Activated CD4-positive, alpha-beta T cell treated with anti-CD3 and anti-CD28 coated beads, Interleukin-2, Interleukin-4, amounts not matched to agents 100 ng/mL and 50 ng/mL, durations not matched to agents 16 hours and 8 hours (primary cell): ENCODE measurements at regions not wholly inside any gene's neighbourhood (a gene's known extent, or its start where the extent isn't known, plus 50 kb on each side); places are given as distances from the start of the nearest gene placed in this dataset.

Experiments used
- DNase-seq: peaks from one replicate; pipeline ENCODE4 v3.0.0-alpha.2; 2020; ENCODE audit warnings: low spot score

GRCh38 chr14:104425763-104426646, 153.6 kb upstream of the C14orf180 start:
- DNase-seq = no peak

- DNase-seq = no peak
These were observed 152.3 kb upstream of the C14orf180 start for GRCh38 chr14:104427131-104427851.

DNA sequence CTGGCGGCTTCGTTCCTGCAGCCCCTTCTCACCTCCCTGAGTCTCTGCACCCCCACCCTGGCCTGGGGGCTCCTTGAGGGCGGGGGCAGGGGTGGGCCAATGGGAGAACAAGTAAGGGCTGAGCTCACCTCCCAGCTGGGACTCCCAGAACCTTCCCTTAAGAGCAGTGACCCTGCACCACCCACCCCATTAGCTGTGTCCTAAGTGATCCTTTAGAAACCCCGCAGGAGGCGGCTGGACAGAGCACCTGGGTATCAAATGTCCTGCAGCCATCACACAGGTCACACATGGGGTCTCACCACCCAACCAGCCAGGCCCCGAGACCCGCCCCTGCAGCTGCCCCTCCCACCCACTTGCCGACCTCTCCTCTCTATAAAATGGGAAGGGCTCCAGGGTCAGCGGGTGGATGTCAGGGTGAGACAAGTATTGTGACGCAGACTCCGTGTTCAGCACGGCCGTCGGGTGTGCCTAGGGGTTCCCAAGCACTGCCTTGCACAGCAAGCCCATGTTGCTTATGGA, 151.2 kb upstream of the C14orf180 start:
- no peak for DNase-seq

- no peak for DNase-seq
These were observed 150.7 kb upstream of the C14orf180 start for GRCh38 chr14:104428860-104429259.

- DNase-seq = no peak
These were observed 150.2 kb upstream of the C14orf180 start for GRCh38 chr14:104429291-104429861.

DNA sequence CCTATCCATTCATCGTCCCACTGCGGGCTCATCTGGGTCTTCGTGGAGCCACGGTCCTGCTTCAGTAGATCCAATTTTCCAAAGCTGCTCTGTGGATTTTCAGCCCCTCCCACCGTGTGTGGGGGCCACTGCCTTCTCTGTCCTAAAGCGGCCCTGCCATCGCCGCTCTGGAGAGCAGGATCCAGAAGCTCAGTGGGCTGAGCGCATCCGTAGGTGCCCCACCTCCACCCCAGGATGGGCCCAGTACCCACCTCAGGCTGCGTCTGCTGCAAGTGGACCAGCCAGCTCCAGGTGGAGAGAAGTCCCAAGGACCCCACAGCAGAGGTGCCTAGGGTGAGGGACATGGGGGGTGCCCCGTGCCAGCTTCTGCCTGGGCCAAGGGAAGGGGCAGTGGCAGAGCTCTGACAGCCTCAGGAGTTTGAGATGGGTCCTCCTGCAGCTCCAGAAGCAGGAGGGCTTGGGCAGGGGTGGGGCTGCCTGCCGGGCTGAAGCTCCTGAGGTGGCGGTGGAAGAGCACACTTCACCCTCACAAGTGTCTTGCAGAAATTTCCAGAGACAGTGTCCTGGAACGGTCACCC, 148.1 kb upstream of the C14orf180 start:
- no peak for DNase-seq

- DNase-seq = no peak
These were observed 147.5 kb upstream of the C14orf180 start for GRCh38 chr14:104431929-104432541.

DNA sequence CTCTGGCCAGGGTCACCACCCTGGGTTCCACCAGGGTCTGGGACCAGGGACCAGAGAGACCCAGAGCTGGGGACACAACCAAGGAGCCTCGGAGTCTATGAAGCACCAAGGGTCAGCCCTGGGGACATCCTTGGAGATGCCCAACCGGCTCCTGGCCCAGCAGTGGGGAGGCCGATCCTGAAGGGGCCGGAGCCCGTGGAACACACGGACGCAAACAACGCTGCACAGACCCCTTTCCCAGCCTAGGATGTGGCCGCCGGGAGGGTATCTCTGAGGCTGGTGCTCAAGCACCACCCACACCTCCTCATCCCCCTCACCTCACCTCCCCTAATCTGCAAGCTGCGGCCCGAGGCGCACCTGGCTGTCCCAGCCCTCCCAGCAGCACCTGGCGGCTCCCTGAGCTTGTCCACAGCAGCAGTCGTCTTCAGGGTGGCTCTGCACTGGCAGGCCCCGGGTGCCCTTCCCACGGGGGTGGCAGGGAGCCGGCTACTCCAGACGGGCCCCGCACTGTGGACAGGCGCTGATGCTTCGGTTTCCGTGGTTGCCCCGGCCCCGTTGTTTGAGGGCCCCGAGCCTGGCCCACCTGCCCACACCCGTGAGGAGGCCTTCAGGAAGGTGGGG, 146.8 kb upstream of the C14orf180 start:
- DNase-seq = no peak

GRCh38 chr14:104433401-104434213, 146.0 kb upstream of the C14orf180 start:
- no peak for DNase-seq

- DNase-seq = no peak
These were observed 145.1 kb upstream of the C14orf180 start for GRCh38 chr14:104434214-104435076.

- no peak for DNase-seq
These were observed 144.2 kb upstream of the C14orf180 start for GRCh38 chr14:104435147-104436046.

DNA sequence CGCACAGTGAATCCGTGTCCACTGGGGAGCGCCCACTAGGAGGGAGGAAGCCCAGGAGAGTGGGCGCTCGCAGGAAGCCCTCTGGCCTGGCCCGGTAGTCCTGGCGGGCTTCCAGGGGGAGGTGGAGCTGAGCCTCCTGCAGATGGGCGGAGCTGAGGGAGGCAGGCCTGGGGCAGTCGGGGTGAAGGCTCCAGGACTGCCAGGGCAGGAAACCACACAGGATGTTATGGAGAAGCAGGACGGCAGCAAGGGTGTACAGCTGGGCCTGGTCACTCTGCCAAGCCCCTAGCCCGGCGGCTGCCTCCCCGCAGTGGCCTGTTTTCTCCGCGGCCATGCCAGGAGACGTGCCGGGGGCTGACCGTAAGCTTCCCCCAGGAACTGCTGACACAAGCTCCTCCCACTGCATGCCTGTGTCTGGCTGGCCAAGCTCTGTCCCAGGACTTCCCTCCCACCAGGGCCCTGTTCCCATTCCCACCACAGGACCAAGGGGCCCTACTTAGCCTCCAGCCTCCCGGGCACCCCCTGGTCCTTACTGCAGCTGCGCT, 143.4 kb upstream of the C14orf180 start:
- no peak for DNase-seq

DNA sequence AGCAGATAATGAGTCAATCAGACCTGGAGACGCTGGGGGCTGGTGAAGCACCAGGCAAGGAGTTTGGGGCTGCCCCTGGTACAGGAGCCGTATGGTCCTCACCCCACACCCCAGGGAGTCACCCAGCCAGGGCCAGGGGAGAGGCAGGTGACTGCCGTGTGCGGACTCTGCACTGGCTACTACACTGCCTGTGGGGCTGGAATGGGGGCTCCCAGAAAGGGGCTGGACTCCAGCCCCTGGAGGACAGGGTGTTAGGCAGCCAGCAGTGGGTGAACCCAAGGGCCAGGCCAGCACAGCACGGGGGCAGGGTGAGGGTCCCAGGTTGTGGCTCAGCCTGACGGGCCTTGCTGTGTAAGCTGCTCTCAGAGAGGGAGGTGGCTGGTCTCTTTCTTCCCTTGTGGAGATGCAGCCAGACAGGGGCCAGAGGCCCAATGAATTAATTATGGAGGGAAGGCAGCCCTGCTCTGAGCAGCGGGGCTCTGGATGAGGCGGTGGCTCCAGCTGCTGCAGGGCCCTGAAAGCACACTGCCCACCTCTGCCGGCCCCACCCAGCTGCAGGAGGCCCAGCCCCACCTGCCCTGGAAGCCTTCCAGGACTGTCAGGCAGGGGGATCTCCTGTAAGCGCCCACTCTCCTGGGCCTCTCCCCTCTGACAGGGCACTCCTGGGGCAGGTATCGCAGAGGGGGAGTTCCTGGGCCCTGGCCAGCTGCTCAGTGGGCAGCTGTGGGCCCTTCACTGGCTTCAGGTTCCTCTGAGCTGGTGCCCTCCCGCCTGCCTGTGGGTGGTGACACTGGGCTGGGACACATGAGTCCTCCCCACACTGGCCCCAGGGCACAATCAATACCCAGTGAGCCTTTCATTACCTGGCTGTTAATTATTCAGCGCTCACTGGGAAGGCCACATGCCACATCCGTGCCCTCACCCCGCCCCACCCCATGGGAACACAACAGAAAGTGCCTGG, 142.5 kb upstream of the C14orf180 start:
- DNase-seq = no peak

- DNase-seq = no peak
These were observed 141.9 kb upstream of the C14orf180 start for GRCh38 chr14:104437703-104438102.

DNA sequence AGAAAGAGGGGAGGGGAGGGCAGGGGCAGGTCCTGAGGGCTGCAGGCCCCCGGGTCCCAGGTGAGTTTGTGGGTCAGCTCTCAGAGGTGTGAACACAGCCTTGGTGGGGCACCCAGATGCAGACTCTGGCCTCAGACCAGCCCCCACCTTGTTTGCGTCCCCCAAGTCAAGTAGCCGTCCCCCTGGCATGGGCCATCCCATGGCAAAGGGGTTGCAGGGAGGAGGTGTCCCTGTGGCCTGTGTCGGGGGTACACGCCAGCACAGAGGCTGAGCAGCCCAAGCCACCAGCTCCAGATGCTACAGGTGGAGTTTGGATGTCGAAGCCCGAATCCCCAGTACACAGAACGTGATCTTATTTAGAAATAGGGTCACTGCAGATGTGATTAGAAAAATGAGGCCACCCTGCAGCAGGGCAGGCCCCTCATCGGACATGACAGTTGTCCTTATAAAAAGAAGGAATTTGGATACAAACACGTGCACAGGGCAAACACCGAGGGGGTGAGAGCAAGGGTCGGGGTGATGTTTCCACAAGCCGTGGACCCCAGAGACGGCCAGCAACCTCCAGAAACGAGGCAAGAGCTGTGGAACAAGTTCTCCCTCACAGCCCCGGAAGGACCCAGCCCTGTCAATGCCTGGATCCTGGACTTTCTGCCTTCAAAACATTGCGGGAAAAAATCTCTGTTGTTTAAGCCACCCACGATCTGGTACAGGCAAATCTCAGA, 141.2 kb upstream of the C14orf180 start:
- DNase-seq = no peak

DNA sequence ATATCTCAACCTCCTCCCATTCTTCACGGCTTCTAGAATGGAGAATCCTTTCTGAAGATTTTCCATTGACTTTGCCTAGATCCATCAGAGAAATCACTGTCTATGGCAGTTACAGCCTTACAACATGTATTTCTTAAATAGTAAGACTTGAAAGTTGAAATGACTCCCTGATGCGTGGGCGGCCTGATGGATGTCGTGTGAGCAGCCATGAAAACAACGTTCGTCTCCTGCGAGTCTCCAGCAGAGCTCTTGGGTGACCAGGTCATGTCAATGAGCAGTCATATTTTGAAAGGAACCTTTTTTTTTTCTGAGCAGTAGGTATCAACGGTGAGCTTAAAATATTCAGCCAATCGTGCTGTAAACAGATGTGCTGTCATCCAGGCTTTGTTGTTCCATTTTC, 139.9 kb upstream of the C14orf180 start:
- DNase-seq = no peak
